ENCODE measurements at regions not wholly inside any gene's neighbourhood (a gene's known extent, or its start where the extent isn't known, plus 50 kb on each side); places are given as distances from the start of the nearest gene placed in this dataset.

DNA sequence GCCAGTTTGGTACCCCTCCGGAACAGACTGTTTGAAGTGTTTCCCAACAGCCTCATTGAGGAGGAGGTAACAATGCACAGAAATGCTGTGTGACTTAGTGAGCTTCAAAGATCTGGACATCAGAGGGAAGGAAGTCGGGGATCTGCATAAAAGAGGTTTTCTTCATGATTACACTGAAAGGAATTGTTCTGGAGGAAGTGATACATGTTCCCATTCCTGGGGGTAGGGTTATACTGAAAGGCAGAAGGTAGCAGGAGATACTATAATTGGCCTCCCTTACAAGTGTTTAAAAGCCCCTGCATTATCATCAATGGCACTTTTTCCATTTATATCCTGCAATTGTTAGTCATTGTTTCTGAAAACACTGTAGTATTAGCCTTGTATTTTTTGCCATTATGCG, 94.0 kb upstream of the DKK2 start:
- TF ChIP-seq EZH2 (IDR thresholded peaks at IDR 0.05) = no peak
- TF ChIP-seq POLR2AphosphoS5 (IDR thresholded peaks at IDR 0.05; ENCODE audit: borderline replicate concordance, low read depth, low read length) = no peak

Data from SK-N-MC (cell line).